ENCODE measurements at regions not wholly inside any gene's neighbourhood (a gene's known extent, or its start where the extent isn't known, plus 50 kb on each side); places are given as distances from the start of the nearest gene placed in this dataset.

DNA sequence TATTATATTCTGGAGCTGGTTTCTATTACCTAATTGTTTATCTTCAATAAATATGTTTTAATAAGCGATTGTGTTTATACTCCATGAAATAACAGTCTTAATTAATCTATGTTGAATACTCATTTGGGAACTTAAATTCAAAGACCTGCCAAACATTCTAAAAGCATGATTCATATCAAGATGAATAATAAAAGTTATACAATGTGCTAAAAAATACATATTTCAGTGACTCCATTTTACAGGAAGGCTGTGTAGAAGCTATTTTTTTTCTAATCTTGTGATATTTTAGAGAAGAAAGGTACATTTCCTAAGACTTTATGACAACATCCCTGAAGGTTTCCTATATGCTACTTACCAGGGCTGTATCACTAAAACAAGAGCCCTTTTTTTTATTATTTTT is 417.9 kb downstream of the NFIB start:
- no peak for DNase-seq

GRCh38 chr9:13885258-13885657 is 428.7 kb downstream of the NFIB start:
- no peak for DNase-seq

GRCh38 chr9:13879981-13880380 is 434.0 kb downstream of the NFIB start:
- DNase-seq = no peak

- DNase-seq = no peak
Measured at GRCh38 chr9:13879011-13879410, 434.9 kb downstream of the NFIB start.

GRCh38 chr9:13878241-13878711 is 435.7 kb downstream of the NFIB start:
- DNase-seq = no peak

DNA sequence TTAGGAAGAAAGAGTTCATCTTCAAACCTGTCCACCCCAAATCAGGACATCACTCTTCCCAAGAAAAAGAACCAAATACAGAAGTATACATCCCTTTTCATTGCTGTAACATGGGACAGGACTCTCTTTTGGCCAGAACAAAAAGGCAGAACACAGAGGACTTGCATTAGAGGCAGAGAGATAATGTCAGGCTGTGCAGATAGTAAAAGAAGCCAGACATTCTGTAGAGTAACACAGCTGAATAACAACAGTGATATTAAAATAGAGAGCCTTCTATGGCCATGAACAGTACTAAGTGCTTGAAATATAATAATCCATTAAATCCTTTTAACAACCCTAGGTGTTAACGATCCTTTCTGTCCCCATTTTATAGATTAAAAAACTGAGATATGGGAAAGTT is 437.2 kb downstream of the NFIB start:
- no peak for DNase-seq

- no peak for DNase-seq
Measured at GRCh38 chr9:13873203-13873602, 440.7 kb downstream of the NFIB start.

DNA sequence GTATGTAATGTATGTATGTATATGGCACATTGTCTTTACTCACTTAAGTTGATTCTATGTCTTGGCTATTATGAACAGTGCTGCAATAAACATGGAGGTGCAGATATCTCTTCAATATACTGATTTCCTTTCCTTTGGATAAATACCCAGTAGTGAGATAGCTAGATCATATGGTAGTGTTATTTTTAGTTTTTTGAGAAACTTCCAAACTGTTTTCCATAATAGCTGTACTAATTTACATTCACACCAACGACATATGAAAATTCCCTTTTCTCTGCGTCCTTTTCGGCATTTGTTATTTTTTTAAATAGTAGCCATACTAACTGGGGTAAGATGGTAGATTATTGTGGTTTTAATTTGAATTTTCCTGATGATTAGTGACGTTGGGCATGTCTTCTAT is 445.6 kb downstream of the NFIB start:
- DNase-seq = no peak

DNA sequence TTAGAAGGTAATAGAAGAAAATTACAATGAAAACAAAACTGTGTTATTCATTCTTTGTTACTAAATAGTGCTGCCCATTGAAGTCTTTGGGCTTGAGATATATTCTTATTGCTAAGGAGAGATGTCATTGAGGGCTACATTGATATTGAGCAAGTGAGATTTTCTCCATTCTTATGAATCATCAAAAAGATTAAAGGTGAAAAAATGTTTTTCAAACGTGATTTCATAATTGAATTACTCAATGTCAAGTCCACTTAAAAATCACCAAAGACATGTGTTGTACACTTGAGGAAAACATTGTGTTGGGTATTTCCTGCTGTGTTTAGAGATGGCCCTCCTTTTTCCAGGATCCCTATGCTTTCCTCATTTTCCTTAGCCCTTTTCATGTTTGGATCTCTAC is 448.1 kb downstream of the NFIB start:
- DNase-seq = no peak

DNA sequence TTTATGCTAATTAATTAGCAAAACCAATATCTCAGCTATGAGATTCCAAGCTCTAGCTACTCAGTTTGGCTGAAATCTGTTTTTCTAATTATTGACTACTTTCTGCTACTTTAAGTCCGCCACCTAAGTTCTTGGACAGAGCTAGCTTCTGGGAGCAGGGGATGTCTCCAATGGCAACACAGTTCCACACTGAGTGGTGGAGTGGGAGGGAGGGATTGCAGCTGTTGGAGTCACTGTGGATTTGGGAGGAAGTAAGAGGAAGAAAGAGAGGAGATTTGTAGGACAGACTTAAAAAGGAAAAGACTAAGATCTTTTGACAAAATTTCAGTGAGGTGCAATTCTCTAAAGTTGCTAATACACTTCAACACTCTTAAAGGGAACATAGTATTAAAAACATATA is 450.8 kb downstream of the NFIB start:
- no peak for DNase-seq

DNA sequence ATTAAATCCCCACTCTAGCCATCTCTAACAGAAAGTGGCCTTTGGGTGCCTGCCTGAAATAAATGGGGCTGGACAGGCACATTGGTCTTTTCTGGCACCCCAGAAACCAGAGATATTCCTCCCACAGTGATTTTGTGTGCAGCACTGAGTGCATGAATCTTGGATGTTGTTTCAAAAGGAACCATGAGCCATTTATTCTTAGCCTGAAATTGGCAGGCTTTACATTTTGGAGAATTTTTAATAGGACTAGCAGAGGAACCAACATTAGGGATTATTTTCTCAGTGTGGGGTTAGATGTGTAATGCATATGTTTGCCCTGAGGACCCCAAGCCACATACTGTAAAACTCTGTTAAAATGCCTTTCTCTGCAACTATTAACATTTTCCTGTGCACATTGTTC is 451.3 kb downstream of the NFIB start:
- no peak for DNase-seq

DNA sequence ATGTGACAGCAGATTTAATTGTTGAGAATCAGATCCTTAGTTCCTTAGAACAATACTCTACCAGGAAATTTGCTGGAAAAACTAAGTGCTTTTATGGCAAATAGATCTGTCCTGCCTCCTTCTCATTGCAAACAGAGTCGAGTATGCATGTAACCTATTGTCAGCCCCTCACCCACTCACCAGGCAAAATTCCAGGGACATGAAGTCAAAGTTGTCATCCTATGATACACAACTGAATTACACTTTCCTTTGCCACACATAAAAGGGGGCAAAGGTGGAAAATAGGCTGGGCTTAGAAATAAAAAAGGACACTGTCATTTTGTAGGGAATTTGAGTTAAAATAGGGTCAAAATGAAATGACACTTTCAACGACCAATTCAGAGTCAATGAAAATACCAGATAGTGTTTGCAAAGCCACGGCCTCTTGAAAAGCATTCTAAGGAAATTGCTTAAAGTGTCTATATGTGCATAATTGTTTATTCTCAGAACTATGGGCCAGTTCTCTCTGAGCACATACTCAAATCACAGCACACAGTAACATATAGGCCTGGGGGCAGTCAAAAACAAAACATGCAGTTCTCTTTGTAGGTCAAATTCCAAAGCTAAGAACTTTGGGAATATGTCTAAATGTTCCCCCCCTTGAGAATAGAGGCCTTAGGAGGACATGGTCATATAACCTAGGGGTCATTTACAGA is 452.8 kb downstream of the NFIB start:
- no peak for DNase-seq

- no peak for DNase-seq
Measured at GRCh38 chr9:13860019-13860418, 453.9 kb downstream of the NFIB start.

DNA sequence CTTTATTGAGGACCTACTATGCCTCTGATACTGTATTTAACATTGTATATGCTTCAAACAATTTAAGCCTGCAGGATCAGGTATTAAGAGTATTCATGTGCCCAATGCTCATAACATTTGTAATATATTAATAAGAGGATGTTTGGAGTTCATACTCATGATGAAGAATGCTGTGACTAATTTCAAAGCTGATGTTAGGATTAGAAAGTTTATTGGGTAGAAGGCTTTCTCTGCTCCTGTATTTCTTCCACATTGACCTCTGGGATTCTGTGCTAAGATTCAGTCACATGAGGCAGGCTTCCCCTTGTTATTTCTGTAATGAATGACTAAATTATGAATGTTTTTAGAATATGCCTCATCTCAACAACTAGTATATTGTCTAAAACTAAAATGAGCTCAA is 456.4 kb downstream of the NFIB start:
- DNase-seq = no peak

GRCh38 chr9:13847270-13847669 is 466.7 kb downstream of the NFIB start:
- no peak for DNase-seq

DNA sequence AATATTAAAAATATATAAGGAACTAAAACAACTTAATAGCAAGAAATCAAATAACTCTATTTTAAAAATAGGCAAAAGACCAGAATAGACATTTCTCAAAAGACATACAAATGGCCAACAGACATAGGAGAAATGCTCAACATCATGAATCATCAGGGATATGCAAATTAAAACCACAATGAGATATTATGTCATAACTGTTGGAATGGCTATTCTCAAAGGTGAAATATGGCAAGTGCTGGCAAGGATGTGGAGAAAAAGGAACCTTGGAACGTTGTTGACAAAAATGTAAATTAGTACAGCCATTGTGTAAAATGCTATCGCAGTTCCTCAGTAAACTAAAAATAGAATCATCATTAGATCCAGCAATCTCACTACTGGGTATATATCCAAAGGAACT is 468.5 kb downstream of the NFIB start:
- no peak for DNase-seq

DNA sequence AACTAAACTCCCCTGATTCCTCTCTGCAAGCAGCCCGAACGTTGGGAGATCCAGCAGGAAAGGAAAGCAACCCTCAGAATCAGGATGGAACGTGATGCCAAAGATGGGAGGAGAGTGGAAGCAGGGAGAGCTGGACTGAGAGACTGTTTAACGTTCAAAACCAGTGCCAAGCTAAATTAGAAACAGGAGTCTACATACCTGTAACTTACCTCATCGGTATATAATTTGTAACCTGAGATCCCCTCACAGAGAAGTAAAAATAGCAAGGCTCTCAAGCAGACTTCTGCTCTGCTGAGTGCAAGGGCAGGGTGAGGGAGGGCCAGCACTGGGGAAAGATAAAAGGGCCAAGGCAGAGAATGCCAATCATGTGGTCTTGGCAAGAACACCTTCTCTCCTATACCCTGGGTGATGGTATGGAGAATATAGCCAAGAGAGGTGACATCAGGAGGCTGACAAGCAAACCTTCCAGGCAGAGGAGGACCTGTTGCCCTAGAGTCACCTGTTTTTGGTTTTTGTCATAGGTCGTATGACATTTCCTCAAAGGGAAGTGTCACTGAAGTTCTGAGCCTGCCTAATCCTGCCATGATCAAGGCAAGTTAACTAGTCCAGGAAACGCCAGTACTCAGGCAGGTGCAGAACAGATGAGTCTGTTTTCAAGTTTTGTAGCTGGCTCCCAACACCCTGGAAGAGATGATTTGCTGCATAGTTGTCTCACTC is 472.0 kb downstream of the NFIB start:
- DNase-seq = no peak

GRCh38 chr9:13832446-13832845 is 481.5 kb downstream of the NFIB start:
- no peak for DNase-seq

DNA sequence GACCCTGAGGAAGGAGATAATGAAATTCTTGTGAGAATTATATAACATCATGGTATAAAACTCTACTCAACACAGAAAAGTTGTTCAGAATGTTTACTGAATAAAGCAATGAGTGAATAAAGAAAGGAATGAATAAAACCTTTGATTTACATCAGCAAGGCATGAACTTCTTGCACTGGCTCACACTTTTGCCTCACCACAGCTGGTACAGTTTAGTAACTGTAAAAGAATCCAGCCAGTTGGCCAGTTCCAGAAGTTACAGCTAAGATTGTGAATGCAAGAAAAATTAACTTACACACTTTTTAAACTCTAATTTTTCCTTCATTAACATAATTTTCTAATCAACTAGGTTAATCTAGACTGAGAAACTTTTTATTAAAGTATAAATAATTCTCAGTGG is 490.9 kb downstream of the NFIB start:
- no peak for DNase-seq

- no peak for DNase-seq
Measured at GRCh38 chr9:13817754-13818278, 496.1 kb downstream of the NFIB start.

GRCh38 chr9:13816837-13817236 is 497.1 kb downstream of the NFIB start:
- DNase-seq = no peak

- DNase-seq = no peak
Measured at GRCh38 chr9:13814647-13815400, 499.1 kb downstream of the NFIB start.

- DNase-seq = no peak
Measured at GRCh38 chr9:13811876-13812275, 502.1 kb downstream of the NFIB start.

- DNase-seq = no peak
Measured at GRCh38 chr9:13810510-13810909, 503.4 kb downstream of the NFIB start.
